Muscle of leg (tissue), 3 donors: ENCODE measurements at regions not wholly inside any gene's neighbourhood (a gene's known extent, or its start where the extent isn't known, plus 50 kb on each side); places are given as distances from the start of the nearest gene placed in this dataset.

ENCODE experiments used
- DNase-seq: peaks from one replicate; pipeline ENCODE4 v3.0.0; 2013
- H3K27ac ChIP-seq: one replicate; pipeline ENCODE4 v1.5.1; 2013; ENCODE audit warnings: mild to moderate bottlenecking, low read length, control low read depth
- H3K27me3 ChIP-seq: one replicate; pipeline ENCODE4 v1.6.1; 2013; ENCODE audit warnings: low read length; ENCODE audit not compliant: control insufficient read depth, insufficient read depth
- H3K36me3 ChIP-seq: one replicate; pipeline ENCODE4 v1.6.1; 2013; ENCODE audit warnings: low read length; ENCODE audit not compliant: control insufficient read depth, insufficient read depth
- H3K4me1 ChIP-seq: one replicate; pipeline ENCODE4 v1.6.1; 2013; ENCODE audit warnings: low read length; ENCODE audit not compliant: control insufficient read depth, insufficient read depth
- H3K4me3 ChIP-seq: one replicate; pipeline ENCODE4 v1.5.1; 2013; ENCODE audit warnings: low read length, control low read depth
- H3K9me3 ChIP-seq: replicated peaks from 2 replicates; pipeline ENCODE4 v1.6.1; 2013; ENCODE audit warnings: low read depth, low read length; ENCODE audit not compliant: control insufficient read depth
- WGBS: methylation state at CpG from one replicate; pipeline ENCODE4 v1.1.5; 2013; ENCODE audit warnings: missing lambda C conversion rate; ENCODE audit not compliant: insufficient coverage; 5-methylcytosine and 5-hydroxymethylcytosine counted together

DNA sequence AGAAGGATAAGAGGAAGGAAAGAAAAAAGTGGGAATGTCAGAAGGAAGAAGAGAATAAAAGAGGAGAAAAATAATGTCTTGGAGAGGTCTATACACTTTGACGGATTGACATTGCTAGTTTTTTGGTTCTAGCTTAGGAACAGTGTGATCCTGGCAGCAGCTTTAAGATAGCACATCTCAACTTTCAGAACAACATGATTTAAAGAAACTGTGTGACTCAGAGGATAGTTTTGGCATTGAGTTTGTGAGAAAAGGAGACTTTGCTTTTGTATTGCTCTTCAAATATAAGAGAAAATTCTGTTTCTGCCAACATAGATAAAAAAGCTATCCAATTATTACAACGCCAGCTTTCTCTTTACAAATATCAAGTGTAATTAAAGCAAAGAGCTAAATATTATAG lies 260.7 kb upstream of the ARRDC3 start:
- Histone ChIP-seq H3K27me3 (no peaks in the 10 kb centered on the region), H3K27ac (no peak overlapping the region), H3K4me1 (no peaks in the 10 kb centered on the region), H3K4me3 (no peak overlapping the region), H3K9me3 (no peaks in the 10 kb centered on the region), H3K36me3 (no peaks in the 10 kb centered on the region)
- DNase-seq: peak; percentile 54
- 60% methylated on average over 1 of the region's 2 CpGs for WGBS

DNA sequence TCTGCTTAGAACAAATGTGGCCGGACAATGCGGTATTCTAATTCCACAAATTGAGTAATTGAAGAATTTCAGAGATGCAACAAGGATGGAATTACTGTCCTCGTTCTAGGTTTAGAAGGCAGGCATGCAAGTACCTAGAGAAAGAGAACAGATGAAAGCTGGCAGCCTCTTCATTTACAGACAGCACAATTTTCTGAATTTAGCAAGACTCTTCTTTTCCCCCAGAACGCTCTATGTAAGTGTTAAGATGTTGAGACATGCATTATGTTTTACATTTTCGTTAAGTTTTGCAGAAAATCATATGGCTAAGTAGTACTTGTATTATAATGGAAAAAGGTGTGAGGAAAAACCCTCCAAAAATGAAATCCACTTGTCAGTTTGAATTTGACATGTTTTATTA lies 259.5 kb upstream of the ARRDC3 start:
- H3K27me3 ChIP-seq: no peaks in the 10 kb centered on the region
- no peak overlapping the region for H3K27ac ChIP-seq
- no peaks in the 10 kb centered on the region for H3K4me1 ChIP-seq
- no peak for DNase-seq
- H3K36me3 ChIP-seq: no peaks in the 10 kb centered on the region
- H3K9me3 ChIP-seq: no peaks in the 10 kb centered on the region
- no peak overlapping the region for H3K4me3 ChIP-seq
- no CpG with 5 or more reads among the region's 5 CpGs for WGBS

DNA sequence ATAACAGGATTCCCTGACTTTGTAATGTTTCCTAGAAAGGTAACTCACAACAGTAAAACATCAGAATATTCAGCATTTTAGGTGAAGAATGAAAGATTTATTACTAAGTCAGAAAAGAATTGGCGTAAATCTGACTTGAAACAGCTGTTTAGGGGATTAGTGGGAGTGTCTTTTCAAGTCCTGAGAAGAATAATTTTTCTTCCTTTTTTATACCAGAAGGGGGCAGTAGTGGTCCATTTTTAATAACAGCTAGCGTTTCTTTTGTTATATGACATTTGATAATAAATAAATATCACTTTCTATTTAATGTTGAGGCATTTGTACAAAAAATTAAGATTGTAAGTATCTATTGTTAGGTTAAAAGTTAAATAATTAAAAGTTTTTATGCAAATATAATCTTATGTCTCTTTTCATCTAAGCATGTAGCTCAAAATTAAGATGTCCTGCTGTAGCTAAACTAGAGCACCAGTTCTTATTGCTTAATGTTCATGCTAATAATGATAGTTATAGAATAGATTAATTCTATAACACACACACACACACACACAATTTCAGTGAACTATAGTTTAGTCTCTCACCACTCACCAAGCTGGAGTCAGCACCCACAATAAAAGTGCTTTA lies 258.7 kb upstream of the ARRDC3 start:
- H3K9me3 ChIP-seq: no peaks in the 10 kb centered on the region
- no peaks in the 10 kb centered on the region for H3K27me3 ChIP-seq
- no peaks in the 10 kb centered on the region for H3K4me1 ChIP-seq
- no CpG with 5 or more reads among the region's 2 CpGs for WGBS
- no peaks in the 10 kb centered on the region for H3K36me3 ChIP-seq
- H3K4me3 ChIP-seq: no peak overlapping the region
- H3K27ac ChIP-seq: no peak overlapping the region
- DNase-seq: peak; percentile 66

DNA sequence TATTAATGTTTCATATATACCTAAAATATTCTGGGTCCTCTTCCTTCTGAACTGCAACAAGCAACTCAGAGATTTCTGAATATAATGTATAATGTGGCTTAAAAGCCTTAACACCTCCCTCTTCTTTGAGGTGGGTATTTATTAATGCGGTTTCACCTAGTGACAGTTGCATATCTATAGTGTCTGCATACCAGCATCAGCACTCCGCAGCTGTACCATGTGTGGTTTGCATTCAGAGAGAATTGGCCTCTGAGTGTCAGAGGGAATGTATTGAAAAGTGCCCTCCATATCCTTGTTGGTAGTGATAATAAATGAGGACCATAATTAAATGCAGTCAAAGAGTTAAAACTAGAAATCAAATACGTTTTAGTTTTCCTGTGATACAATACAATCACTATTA lies 256.6 kb upstream of the ARRDC3 start:
- WGBS: no CpG with 5 or more reads among the region's 3 CpGs
- no peak for DNase-seq
- no peaks in the 10 kb centered on the region for H3K27me3 ChIP-seq
- H3K9me3 ChIP-seq: no peaks in the 10 kb centered on the region
- no peak overlapping the region for H3K27ac ChIP-seq
- no peaks in the 10 kb centered on the region for H3K4me1 ChIP-seq
- no peak overlapping the region for H3K4me3 ChIP-seq
- no peaks in the 10 kb centered on the region for H3K36me3 ChIP-seq

DNA sequence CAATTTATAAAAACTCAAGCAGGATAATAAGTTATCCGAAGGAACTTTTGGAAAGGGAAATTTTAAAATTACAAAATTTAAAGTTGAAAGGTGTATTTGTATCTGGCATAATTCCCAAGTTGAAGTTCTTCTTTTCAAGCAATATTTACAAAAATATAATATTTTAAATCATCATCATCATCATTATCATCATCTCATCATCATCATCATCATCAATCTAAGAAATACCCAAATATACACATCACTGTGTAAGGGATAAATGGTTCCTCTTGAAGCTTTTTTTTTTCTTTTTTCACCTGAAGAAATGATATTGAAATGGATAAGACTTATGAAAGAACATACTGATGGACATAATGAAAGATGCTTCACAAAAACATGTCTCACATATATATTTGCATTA lies 254.9 kb upstream of the ARRDC3 start:
- DNase-seq: no peak
- Histone ChIP-seq H3K36me3 (no peaks in the 10 kb centered on the region), H3K9me3 (no peaks in the 10 kb centered on the region), H3K4me1 (no peaks in the 10 kb centered on the region), H3K27me3 (no peaks in the 10 kb centered on the region), H3K4me3 (no peak overlapping the region), H3K27ac (no peak overlapping the region)
- WGBS: no CpG with 5 or more reads among the region's 1 CpG

DNA sequence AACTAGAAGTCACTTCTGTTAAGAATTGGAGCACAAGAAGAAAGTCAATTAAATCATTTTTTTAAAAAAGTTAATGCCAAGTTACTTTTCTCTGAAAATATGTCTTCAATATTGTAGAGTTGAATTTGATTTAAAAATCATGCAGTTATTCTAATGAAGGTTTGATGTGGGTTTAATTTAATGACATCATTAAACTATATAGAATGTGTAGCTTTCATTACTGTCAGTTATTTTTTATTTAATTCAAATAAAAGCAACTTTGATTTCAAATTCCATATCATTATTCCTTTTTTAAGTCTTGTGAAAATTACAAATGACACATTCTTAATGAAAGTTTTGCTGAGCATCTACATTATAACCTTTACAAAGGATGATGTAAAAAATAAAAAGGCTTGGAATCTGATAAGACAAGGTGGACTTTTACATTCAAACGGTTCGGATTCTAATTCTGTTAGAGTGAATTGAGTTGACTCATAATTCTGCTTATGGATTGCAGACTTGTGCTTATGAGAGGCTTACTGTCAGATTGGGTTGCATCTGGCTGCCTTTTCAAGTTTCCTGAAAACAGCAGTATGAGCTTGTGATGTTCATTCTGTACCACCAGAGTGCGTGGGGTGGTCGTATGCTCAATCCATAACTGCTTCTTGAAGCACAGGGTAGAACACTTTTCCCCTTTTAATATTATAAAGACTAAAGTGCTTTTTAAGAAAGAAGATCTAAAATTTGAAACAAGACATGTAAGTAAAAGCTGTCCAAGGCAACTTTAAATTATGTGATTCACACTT lies 253.0 kb upstream of the ARRDC3 start:
- H3K4me1 ChIP-seq: no peaks in the 10 kb centered on the region
- H3K27ac ChIP-seq: no peak overlapping the region
- DNase-seq: no peak
- WGBS: 65% methylated on average over 2 of the region's 4 CpGs
- H3K27me3 ChIP-seq: no peaks in the 10 kb centered on the region
- no peaks in the 10 kb centered on the region for H3K36me3 ChIP-seq
- no peak overlapping the region for H3K4me3 ChIP-seq
- H3K9me3 ChIP-seq: no peaks in the 10 kb centered on the region

DNA sequence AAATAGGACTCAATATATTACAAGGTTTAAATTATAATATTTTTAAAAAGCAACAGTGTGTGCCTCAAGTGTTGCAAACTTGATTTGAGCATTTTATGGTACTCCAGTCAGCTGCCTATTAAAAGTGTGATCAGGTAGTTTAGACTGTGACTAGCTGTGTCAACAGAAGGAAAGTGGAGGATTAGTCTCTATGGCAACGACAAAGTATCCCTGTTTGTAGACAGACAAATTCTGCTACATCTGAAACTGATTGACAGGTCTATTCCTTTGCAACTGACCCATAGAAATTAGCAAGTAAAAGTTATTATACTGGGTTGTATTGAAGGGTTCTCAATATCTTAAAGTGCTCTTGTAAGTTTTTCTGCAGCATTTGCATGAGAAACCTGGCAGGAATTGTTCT lies 249.8 kb upstream of the ARRDC3 start:
- Histone ChIP-seq H3K27ac (no peak overlapping the region), H3K9me3 (no peaks in the 10 kb centered on the region), H3K4me3 (no peak overlapping the region), H3K27me3 (no peaks in the 10 kb centered on the region), H3K4me1 (no peaks in the 10 kb centered on the region), H3K36me3 (no peaks in the 10 kb centered on the region)
- DNase-seq: no peak
- WGBS: no CpG with 5 or more reads among the region's 1 CpG

DNA sequence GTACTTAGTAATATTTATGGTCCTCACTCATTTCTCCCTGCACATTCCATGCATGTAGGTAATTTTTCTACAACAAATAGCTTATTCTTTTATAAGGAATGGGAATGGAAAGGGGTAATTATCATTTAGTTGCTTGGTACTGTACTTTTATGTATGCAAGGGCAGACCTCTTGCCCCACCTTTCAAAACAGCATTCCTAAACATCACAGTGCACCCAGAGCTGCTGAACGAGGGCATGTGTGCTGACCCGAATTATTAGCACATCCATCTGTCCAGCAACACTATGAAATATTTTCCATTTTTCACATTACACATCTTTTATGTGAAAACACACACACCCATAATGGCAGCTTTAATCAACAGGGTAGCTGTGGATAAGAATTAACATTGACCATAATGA lies 228.6 kb upstream of the ARRDC3 start:
- Histone ChIP-seq H3K9me3 (no peaks in the 10 kb centered on the region), H3K36me3 (no peaks in the 10 kb centered on the region), H3K27ac (no peak overlapping the region), H3K4me1 (no peaks in the 10 kb centered on the region), H3K27me3 (no peaks in the 10 kb centered on the region), H3K4me3 (no peak overlapping the region)
- no peak for DNase-seq
- no CpG with 5 or more reads among the region's 2 CpGs for WGBS

DNA sequence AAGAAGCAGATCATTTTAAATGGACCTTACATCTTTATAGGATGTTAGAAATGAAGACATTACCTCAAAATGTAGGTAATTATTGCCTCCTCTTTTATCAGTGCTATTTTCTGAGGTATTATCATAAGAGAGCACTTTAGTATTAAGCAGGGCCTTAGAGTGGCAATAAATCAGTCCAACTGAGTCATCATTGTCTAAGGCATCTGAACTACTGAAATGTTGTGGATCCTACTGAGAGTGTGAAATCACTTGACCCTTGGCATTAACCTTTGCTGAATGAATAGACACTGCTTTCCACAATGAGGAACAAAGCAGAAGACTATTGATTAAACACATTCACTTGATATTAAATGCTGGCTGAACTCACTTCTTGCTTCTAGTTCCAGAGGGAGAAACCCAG lies 224.6 kb upstream of the ARRDC3 start:
- no peak for DNase-seq
- H3K9me3 ChIP-seq: no peaks in the 10 kb centered on the region
- no peaks in the 10 kb centered on the region for H3K27me3 ChIP-seq
- H3K27ac ChIP-seq: no peak overlapping the region
- no peak overlapping the region for H3K4me3 ChIP-seq
- H3K36me3 ChIP-seq: no peaks in the 10 kb centered on the region
- H3K4me1 ChIP-seq: no peaks in the 10 kb centered on the region

DNA sequence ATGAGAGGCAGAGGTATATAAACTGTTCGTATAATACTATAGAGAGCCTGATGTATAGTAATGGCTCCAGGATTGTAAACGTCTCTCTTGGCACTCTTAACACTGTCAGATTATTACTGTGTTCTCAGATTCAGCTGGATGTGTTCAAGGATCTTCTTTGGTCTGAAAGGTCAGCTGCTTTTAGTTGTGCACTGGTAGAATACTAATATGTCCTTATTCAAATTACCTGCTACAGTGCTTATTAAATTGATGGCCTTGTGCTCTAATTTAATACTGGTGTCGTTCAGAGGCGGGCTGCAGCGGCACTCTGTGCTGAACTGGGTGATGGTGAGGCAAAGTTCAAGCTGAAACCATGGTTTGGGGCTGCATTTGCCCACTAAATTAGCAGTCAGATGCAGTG lies 216.7 kb upstream of the ARRDC3 start:
- H3K36me3 ChIP-seq: no peaks in the 10 kb centered on the region
- H3K9me3 ChIP-seq: peaks cover 2% of the 10 kb centered on the region
- no peak overlapping the region for H3K27ac ChIP-seq
- DNase-seq: no peak
- WGBS: 78% methylated on average over 3 of the region's 5 CpGs
- H3K4me3 ChIP-seq: no peak overlapping the region
- H3K27me3 ChIP-seq: no peaks in the 10 kb centered on the region
- H3K4me1 ChIP-seq: no peaks in the 10 kb centered on the region
